Skin of body (tissue), 1 donor: ENCODE measurements at regions not wholly inside any gene's neighbourhood (a gene's known extent, or its start where the extent isn't known, plus 50 kb on each side); places are given as distances from the start of the nearest gene placed in this dataset.

ENCODE experiments used
- DNase-seq: peaks from one replicate; lab custom pipeline; 2025; lab: John Stamatoyannopoulos, UW

DNA sequence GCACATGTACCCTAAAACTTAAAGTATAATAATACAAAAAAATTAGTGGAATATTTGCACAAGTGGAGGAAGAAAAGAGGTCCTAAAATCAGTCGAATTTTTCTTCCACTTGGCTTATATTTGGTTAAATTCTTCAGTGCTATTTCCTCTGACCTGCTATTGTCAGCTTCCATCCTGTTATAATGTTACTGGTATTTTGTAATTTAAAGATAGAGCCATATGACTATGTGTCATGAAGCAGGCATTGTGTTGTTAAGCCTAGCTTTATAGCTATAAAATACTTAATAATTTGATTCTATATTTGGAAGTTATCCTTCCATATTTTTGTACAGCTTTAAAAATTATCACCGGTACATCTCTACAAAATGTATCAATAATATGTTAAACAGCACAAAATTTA lies 455.9 kb upstream of the MARCKS start:
- DNase-seq = no peak

DNA sequence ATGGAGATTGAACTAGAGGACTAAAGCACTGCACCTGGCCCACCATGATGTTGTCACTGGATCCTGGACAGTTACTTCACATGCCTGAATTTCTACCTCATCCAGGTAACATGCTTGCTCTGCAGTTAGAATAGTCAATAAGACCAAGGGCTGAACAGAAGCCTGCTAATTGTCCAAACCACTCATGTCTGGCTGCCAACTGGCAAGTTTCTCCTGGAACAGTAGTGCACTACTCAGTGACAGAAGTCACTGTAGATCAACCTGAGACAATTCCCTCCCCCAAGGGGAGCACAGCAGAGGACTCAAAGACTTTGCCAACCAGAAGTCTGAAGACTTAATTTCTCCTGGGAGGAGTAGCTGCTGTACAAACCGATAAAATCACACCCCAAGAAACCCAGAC lies 454.6 kb upstream of the MARCKS start:
- DNase-seq = no peak

GRCh38 chr6:113403966-113404595 lies 453.1 kb upstream of the MARCKS start:
- DNase-seq = peak; percentile 19

DNA sequence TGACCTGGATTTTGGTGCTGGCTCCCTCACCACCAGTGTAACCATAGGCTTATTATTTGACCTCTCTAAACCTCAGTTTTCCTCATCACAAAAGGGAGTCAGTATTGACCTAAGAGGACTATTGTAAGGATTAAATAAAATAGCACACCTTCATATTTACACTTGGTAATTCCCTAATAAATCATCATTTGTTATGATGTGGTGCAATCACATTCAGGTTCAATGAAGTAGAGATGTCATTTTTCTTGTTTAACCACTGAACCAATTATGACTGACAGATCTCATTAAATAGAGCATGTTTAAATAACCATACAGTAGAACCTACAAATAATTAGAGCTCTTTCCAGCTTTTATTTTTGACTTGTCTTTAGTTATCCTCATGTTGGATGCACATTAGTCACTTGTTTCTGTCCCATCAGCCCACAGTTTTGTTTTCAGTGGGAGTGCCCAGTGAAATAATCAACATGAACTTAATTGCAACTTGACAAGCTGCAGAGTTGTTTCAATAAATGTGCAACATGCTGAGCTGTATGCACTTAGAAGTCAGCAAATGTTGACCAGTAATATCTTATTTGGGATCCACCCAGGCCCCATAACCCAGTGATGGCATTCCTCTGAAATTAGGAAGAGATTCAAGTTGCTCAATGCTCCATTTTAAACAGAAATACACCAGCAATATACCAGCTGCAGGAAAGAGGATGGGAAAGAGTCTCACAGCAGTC lies 451.7 kb upstream of the MARCKS start:
- DNase-seq = no peak

DNA sequence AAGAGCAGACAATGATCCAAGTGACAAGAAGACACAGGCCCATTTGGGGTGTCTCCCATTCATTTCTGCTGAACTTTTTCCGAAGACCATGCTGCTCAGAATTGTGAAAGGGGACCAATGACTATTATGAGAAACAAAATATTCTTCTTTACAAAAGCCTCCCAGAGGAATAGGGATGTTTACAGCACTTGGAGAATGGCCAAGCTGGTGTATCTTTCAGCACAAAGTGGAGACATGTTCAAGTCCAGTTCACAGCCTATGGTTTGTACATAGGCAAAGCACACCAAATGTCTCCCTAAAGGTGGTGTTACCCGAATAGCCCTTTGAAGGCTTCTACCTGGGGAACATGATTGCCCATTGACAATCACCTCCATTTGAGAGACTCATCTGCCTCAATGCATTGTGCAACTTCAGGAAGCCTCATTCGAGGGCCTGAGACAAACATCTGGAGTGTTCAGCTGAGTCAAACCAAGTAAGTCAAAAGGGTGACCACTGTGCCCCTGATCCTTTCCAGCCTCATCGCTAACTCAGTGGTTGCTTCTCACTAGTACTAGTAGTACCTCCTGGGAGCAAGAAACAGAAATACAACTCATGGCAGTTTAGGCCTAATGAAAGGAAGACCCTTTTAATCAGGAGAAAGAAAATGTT lies 451.0 kb upstream of the MARCKS start:
- DNase-seq = no peak

DNA sequence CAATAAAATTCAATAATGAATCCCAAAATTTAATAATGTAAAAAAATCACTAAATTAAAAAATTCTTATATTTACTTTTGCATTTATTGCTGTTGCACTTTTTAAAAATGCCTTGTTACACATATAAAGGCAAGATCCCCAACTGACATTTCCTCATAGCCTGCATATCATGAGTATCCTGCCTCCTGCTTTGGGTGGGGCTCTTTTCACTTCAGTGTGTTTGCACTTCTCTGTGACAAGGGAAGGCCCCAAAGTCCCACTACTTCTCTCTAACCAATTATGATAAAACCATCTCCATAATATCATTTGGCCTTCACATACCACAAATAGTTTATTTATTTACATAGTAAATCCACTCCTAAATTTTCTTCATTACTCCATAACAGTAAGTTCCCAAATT lies 446.1 kb upstream of the MARCKS start:
- DNase-seq = no peak

- DNase-seq = no peak
Observed at GRCh38 chr6:113412589-113413357, 444.4 kb upstream of the MARCKS start.

GRCh38 chr6:113414511-113414910 lies 442.6 kb upstream of the MARCKS start:
- DNase-seq = no peak

DNA sequence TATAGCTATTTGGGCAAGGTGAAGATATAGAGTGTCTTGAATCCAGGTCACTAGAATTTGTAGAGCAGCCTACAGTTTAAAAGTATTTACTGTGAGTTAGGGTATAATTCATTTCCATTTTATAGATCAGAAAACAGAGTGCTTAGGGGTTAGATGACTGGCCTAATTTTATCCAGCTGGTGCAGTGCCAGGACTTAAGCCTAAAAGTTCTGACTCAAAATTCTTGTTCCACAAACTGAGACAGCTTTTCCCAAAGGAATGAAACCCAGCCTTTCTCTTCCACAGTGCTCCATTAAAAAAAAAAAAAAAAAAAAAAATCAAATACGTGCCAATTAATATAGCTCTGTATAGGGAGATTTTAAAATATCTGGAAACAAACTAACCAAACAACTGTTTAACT lies 441.0 kb upstream of the MARCKS start:
- no peak for DNase-seq

DNA sequence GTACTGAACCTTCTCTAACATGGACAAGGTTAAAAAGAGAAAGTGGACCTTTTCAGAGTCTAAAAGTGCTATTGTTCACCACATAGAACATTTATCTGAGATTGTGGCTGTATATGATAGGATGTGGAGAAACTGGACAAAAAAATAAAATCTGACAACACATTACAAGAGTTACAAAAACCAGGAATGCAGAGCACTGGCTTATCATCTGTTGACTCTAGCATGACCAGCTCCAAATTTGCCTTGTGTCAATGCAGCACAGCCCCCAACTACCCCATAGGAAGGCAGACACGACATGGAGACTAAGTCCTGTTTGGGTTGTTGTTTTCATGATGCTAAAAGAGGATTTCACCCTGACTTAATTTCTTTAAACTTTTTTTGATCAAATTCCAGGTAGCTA lies 436.9 kb upstream of the MARCKS start:
- no peak for DNase-seq

- DNase-seq = no peak
Observed at GRCh38 chr6:113421997-113422396, 435.1 kb upstream of the MARCKS start.

GRCh38 chr6:113423956-113424355 lies 433.2 kb upstream of the MARCKS start:
- DNase-seq = no peak

DNA sequence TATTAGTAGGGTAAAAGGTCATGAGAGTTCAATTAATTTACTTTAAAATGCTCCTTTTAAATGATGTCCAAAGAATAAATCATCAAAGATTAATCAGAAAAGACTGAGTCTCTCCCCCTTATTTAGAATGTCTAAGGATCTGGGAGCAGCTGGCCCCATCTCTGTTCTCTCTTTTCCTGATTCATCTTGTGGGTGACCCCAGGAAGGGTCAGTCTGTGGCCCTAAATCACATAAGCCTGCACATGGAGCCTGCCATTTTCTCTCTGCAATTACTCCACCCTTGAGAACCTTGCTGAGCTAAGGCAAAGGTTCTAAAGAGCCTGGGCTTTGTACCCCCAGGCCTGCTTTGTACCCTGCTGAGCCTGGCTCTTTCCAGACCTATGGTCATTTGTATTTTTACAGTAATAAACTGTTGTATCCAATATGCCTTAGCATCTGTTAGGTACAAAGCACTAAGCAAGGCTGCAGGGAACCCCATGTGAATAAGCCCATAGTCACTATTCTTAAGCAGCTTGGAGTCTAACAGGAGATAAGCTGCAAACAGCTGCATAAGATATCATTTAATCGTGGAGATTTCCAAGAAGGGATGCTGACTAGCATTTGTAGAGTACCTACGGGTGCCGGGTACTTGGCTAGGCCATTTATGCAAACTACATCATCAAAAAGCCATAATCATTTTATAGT lies 431.0 kb upstream of the MARCKS start:
- DNase-seq = no peak

DNA sequence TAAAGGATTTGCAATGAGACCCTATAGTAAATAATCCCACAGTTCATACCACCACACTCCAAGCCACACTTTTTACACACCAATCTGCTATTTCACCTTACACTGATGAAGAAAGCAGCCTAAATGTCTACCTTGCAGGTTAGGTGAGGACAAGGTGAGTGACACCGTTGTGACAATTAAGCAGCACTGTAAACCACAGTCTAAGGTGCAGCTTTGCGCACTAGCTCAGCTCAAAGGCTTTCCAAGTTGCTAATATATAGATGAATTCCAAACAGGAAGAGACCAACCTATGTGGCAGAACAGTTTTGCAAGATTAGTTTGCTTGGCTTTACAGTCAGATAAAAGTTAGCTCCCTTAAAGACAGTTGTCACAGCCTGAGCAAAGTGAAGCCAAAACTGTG lies 429.5 kb upstream of the MARCKS start:
- no peak for DNase-seq

DNA sequence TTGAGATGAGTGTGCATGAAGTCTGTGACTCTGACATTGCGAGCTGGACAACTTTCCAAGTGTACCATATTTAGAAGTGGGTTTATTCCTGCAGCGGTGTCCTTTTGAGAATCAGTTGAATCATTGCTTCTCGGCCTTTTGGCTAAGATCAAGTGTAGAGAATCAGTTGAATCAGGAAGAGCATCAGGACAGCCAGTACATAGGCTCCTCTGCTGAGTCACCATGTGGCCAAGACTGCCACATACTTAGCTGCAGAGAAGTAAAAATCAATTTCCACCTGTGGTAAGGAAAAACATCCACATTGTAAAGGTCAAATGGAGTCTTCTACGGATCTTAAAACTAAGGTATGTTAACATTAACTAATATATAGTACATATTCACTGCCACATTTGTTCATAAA lies 428.4 kb upstream of the MARCKS start:
- no peak for DNase-seq

DNA sequence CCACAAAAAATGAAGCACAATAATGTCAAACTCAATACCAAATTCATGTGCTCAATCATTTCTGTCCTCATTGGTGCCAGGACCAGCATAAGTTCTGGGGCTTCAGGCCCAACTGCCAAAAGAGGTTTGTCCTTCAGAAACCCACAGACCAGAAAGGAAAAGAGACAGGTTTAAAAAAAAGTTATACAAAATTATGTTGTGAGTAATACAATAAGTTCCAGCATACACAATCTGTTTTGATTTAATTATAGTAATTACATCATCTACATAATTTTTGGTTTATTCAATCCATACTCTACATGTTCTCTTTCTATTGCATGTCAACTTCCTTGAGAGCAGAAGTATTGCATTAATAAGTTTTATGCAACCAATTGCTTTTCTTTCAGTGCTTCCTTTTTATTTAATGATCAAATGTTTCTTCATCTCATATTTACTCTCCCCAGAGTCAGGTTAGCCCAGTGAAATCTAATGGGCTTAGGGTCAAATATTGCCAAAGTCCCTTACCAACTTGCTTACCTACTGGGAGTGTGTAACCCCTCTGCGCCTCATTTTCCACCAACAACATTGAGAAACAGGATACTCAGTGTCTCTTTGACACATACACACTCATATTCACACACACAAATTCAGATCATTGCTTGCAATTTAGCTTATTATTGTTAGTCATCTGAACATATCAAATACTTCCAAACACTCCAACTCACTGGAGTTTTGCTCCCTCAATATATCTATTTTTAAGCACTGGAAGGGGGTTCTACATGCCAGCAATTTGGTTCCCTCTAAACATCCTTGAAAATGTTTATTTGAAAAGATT lies 424.4 kb upstream of the MARCKS start:
- peak; percentile 93 for DNase-seq

DNA sequence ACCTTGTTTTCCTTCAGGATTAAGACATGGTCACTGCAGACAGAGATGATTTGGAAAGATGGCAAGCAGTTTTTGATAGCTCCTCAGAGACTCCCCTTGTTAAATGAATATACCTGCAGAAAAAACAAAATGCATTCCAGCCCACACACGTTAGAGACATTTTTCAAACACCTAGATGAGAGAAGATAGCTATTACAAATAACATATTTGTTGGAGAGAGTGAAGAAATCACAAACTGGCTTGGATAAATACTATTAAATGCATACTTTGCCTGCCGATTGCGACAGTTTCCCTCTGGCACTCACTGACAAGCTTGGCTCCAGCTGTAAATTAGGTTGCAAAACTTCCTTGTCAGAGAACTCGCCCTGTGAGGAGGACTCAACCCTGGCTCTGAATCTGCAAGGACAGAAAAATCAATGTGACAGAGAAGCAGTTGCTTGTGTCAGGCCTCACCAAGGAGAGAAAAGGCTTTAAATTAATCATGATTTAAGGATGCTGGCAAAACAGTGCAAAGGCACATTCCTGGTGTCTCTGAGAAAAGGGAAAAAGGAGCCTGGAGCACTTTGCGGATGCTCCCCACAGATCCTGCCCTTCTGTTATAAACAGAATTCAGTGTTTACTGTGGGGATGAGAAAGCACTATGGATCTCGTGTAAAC lies 423.7 kb upstream of the MARCKS start:
- peak; percentile 85 for DNase-seq

DNA sequence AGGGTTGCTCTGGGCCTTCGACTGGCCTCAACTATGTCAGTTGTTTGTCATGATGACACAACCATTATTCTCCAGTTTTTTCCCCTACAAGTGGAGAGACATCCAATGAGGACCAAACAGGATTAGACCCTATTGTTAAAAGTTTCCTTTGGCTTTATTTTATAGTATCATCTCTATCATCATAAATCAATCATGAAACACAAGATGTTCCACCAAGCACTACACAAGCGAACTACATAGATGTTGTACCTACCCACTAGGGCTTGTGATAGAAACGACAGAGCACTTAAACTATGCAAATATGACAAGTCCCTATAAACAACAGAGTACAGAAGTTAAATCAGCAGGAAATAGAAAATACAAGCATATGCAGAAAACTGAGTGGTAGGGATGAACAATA lies 422.5 kb upstream of the MARCKS start:
- no peak for DNase-seq

GRCh38 chr6:113437566-113437965 lies 419.6 kb upstream of the MARCKS start:
- no peak for DNase-seq

DNA sequence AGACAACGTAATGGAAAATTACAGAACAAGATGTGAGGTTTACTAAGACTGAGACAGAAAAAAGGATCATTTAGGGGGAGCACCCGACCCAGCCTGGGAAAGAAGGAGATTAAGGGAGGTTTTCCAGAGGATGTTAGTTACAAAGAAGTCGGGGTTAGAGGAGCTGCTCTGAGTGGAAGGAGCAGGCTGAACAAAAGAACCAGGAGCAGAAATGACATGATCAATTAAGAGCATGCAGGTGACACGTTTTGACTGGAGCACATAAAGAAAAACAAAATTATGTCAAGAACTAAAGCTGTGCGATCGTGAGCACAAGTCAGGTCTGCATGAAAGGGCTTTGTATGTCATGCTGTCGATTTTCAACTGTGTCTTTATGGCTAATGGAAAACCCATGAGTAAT lies 417.3 kb upstream of the MARCKS start:
- no peak for DNase-seq
